Activated CD4-positive, CD25-positive, alpha-beta regulatory T cell (primary cell): ENCODE measurements at regions not wholly inside any gene's neighbourhood (a gene's known extent, or its start where the extent isn't known, plus 50 kb on each side); places are given as distances from the start of the nearest gene placed in this dataset.

ENCODE experiments used
- DNase-seq, 4 experiments: peaks; one replicate each; lab custom pipeline; 2025; lab: John Stamatoyannopoulos, UW

DNA sequence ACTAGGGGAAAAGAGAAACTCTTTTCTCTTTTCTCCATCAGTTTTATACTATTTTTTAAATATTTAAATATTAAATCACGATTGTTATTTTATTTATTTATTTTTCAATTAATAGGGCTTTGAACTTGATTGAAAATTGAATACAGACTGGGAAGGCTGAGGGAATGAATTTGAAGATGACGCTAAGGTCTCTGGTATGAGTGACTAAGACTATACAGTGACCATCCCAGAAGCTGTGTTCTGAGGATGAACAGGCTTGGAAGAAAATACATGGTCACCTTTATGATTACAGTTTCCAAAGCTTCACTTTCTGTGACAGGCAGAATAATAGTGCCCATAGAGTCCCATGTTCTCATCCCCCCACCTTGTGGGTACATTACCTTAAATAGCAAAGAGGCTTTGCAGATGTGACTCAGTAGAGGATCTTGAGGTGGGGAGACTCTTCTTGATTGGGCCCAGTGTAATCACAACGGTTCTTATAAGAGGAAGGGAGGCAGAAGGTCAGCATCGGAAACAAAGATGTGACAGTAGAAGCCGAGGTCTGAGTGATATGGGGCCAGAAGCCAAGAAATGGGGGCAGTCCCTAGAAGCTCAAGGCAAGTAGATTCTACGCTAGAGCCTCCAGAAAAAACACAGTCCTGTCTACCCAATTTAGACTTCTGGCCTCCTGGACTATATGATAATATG, 51.0 kb upstream of the LPP start:
- no peak for DNase-seq

DNA sequence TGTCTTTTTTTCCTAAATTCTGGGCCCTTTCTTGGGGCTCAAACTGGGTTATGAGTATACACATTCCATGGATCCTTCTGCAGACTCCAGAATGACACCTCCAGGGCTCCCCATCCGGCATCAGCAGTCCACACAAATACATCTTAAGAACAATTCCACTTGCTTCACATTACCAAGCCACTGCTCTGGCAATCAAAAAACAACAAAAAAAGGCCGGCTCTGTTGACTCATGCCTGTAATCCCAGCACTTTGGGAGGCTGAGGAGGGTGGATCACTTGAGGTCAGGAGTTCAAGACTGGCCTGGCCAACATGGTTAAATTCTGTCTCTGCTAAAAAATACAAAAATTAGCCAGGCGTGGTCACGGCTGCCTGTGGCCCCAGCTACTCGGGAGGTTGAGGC, 49.9 kb upstream of the LPP start:
- DNase-seq: no peak
